ENCODE measurements at regions not wholly inside any gene's neighbourhood (a gene's known extent, or its start where the extent isn't known, plus 50 kb on each side); places are given as distances from the start of the nearest gene placed in this dataset.
"Not testable (repeated sequence)": the region's sequence is repeated elsewhere in the genome, so short reads cannot be mapped to it uniquely, and the experiment has no call there.

DNA sequence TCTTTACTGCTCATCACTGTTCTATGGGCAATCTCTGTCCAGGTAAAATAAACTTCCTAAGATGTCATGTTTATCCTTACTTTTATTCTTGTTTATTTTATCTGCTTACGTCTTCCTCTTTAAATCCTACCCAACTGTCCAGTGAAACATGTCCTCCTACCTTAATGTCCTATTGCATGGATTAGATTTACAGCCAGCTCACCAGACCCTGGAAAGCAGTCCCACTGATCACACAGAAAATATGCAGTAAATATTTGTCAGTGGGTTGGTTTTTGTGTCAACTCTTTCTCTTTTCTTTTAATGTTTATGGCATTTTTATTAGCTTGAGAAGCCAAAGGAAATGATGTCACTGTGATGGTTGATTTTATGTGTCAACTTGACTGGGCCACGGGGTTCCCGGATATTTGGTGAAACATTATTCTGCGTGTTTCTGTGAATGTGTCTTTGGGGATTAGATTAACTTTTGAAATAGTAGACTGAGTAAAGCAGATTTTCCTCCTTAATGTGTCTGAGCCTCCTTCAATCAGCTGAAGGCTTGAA lies 258.3 kb downstream of the SRGAP2C start:
- TF ChIP-seq, protein P1, sequence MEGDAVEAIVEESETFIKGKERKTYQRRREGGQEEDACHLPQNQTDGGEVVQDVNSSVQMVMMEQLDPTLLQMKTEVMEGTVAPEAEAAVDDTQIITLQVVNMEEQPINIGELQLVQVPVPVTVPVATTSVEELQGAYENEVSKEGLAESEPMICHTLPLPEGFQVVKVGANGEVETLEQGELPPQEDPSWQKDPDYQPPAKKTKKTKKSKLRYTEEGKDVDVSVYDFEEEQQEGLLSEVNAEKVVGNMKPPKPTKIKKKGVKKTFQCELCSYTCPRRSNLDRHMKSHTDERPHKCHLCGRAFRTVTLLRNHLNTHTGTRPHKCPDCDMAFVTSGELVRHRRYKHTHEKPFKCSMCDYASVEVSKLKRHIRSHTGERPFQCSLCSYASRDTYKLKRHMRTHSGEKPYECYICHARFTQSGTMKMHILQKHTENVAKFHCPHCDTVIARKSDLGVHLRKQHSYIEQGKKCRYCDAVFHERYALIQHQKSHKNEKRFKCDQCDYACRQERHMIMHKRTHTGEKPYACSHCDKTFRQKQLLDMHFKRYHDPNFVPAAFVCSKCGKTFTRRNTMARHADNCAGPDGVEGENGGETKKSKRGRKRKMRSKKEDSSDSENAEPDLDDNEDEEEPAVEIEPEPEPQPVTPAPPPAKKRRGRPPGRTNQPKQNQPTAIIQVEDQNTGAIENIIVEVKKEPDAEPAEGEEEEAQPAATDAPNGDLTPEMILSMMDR (IDR thresholded peaks at IDR 0.05; ENCODE audit: insufficient read depth, low read length) = no peak
- no peak for DNase-seq (ENCODE audit: low read depth)
- no peak overlapping the region for H3K4me3 ChIP-seq (ENCODE audit: low read depth, low read length)

DNA sequence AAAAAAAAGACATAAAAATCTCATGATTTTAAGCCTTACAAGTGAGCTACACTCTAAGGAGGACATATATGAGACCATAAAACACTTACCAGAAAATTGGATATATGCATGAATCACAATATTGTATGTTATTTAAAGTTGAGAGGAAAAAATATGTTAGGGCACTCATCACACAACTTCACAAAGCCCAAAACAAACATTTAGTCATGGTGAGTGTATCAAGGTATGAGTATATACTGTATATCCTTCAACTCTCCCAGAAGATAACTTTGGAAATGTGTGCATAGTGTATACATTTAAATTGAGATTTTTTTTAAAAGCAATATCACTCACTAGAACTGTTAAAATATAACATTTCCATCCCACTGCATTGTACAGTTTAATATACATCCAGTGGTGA lies 259.3 kb downstream of the SRGAP2C start:
- no peak overlapping the region for H3K4me3 ChIP-seq (ENCODE audit: low read depth, low read length)
- TF ChIP-seq, protein P1 (IDR thresholded peaks at IDR 0.05; ENCODE audit: insufficient read depth, low read length) = no peak
- no peak for DNase-seq (ENCODE audit: low read depth)

DNA sequence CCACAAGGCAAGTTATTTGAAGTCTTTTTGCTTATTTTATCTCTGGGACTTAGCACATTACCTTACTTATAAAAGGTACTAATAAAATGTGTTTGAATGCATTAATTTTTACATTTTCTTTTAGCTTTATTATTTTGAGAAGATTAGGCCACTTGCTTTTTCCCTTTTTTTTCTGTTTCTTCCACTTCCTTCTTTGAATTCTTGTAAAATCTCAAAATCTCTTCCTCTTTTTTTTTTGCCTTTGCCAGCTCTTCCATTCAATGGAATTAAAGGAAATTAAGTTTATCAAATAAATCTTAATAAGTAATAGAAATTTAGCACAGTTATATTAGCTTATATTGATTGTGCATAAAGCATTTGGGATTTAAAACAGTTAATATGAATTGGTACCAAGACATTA lies 260.9 kb downstream of the SRGAP2C start:
- DNase-seq (ENCODE audit: low read depth) = no peak
- TF ChIP-seq, protein P1 (IDR thresholded peaks at IDR 0.05; ENCODE audit: insufficient read depth, low read length) = no peak

DNA sequence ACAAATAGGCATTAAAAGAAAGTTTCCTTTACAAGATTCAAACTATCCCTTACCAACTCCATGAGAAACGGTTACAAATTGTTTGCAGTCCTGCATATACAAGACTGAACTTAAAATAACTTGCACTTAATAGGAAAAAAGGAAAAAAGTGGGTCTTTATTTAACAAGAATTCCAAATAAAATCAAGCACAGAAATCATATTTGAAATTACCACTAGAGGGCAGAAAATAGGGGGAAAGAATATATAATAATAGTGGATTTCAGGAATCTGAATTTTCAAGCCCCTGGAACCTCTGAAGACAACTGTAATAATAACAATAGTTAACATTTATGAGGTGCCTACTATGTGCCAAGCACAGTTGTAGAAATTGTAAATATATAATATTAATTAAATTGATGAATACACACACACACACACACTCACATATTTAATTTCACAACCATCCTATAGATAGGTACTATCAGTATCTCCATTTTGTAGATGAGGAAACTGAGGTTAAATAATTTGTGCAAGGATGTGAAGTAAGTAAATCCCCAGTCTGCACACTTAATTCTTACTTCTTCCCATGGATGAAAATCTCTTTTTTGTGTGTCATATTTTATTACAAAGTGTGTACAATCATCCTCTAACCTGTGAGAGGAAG lies 262.6 kb downstream of the SRGAP2C start:
- DNase-seq (ENCODE audit: low read depth) = peak; percentile 38

More for the DNA sequence above, 260.9 kb downstream of the SRGAP2C start:
- H3K4me3 ChIP-seq (ENCODE audit: low read depth, low read length) = no peak overlapping the region

DNA sequence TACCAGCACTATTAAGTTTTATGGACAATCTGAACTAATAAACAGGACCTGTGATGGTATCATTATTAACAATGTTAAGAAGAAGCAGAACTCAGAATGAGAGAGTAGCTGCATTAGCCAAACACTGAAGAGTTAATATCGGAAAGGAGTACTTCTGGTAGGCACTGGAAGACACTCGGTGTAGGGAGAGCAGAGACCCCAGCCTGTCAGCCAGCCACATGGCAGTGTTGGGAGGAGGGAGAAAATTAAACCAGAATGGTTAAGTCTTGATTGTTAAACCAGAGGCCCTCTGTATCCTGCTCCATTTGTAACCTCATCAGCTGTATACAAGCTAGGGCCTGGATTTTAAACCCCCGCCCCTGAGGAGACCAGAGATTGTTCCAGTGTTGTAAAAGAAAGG lies 263.3 kb downstream of the SRGAP2C start:
- not testable (repeated sequence) for H3K4me3 ChIP-seq (ENCODE audit: low read depth, low read length); DNase-seq (ENCODE audit: low read depth)

More for the DNA sequence above, 262.6 kb downstream of the SRGAP2C start:
- H3K4me3 ChIP-seq (ENCODE audit: low read depth, low read length) = not testable (repeated sequence)

DNA sequence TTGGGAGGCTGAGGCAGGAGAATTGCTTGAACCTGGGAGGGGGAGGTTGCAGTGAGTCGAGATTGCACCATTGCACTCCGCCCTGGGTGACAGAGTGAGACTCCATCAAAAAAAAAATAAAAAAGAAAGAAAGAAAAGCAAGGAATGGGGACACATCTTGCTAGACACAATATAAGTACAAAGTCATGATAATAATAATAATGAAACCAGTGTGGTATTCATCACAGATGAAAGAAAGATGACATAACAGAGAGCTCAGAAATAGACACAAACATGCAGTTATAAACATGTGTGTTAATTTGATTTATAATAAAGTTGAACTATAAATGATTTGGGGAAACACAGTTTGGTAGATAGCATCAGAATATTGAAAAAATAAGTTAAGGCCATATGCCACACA lies 264.1 kb downstream of the SRGAP2C start:
- H3K4me3 ChIP-seq (ENCODE audit: low read depth, low read length) = no peak overlapping the region
- DNase-seq (ENCODE audit: low read depth) = no peak
- TF ChIP-seq, protein P1 (IDR thresholded peaks at IDR 0.05; ENCODE audit: insufficient read depth, low read length) = no peak

DNA sequence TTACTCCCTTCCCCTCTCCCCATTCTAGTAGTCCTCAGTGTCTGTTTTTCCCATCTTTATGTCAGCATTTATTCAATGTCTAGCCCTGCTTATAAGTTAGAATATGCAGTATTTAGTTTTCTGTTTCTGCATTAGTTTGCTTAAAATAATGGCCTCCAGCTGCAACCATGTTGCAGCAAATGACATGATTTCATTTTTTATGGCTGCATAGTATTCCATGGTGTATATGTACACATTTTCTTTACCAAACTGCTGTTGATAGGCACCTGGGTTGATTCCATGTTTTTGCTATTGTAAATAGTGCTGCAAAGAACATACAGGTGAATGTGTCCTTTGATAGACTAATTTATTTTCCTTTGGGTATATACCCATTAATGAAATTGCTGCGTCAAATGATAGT lies 267.7 kb downstream of the SRGAP2C start:
- TF ChIP-seq, protein P1 (IDR thresholded peaks at IDR 0.05; ENCODE audit: insufficient read depth, low read length) = no peak

More for the DNA sequence above, 267.7 kb downstream of the SRGAP2C start:
- DNase-seq (ENCODE audit: low read depth) = no peak
- no peak overlapping the region for H3K4me3 ChIP-seq (ENCODE audit: low read depth, low read length)
